HepG2 (cell line): ENCODE measurements at regions not wholly inside any gene's neighbourhood (a gene's known extent, or its start where the extent isn't known, plus 50 kb on each side); places are given as distances from the start of the nearest gene placed in this dataset.
A peak's percentile ranks its signal among the peaks of the same experiment; 100 is the strongest.

ENCODE experiments used
- AFF4 ChIP-seq: sonication (generic); formaldehyde crosslinking; IDR thresholded peaks from 2 replicates; pipeline ENCODE4 v1.4.0; 2020; ENCODE audit warnings: missing genetic modification reagents
- AKAP8 ChIP-seq: sonication (generic); formaldehyde crosslinking; IDR thresholded peaks from 2 replicates; pipeline ENCODE4 v1.5.1; 2020; ENCODE audit warnings: mild to moderate bottlenecking, missing genetic modification reagents
- ATF7 ChIP-seq, 2 experiments: fragments of 450-650 bp in 1 of 2; sonication (generic) in 1 of 2; formaldehyde crosslinking in 1 of 2; IDR thresholded peaks; 2 replicates each; pipeline versions ENCODE4 v1.4.0 to v1.6.1; 2016 to 2020; ENCODE audit warnings: antibody characterized with exemption in 1 of 2, mild to moderate bottlenecking in 1 of 2, missing genetic modification reagents in 1 of 2
- BCLAF1 ChIP-seq: fragments of 450-650 bp; IDR thresholded peaks from 2 replicates; pipeline ENCODE4 v1.6.1; 2017; ENCODE audit warnings: mild to moderate bottlenecking
- CERS6 ChIP-seq: sonication (generic); formaldehyde crosslinking; IDR thresholded peaks from 2 replicates; pipeline ENCODE4 v1.5.0; 2020; ENCODE audit warnings: missing genetic modification reagents
- E2F5 ChIP-seq: sonication (generic); formaldehyde crosslinking; conservative IDR thresholded peaks from 2 replicates; pipeline ENCODE4 v1.4.0; 2020; ENCODE audit warnings: missing genetic modification reagents
- ETV5 ChIP-seq: IDR thresholded peaks from 2 replicates; pipeline ENCODE4 v1.6.1; 2018; ENCODE audit warnings: missing biosample characterization, missing genetic modification reagents, inconsistent platforms, borderline replicate concordance
- GTF2F1 ChIP-seq: fragments of 150-350 bp; IDR thresholded peaks from 2 replicates; pipeline ENCODE4 v1.6.1; 2014; ENCODE audit warnings: low read length
- HDAC2 ChIP-seq: sonication (generic); formaldehyde crosslinking; IDR thresholded peaks from 2 replicates; pipeline ENCODE4 v1.4.0; 2020; ENCODE audit warnings: missing genetic modification reagents
- IKZF4 ChIP-seq: sonication (generic); formaldehyde crosslinking; IDR thresholded peaks from 2 replicates; pipeline ENCODE4 v1.5.1; 2020; ENCODE audit warnings: borderline replicate concordance, mild to moderate bottlenecking, low read depth, missing genetic modification reagents; ENCODE audit errors: not compliant biosample characterization
- KLF12 ChIP-seq: sonication (generic); formaldehyde crosslinking; IDR thresholded peaks from 2 replicates; pipeline ENCODE4 v1.4.0; 2020; ENCODE audit warnings: missing genetic modification reagents, borderline replicate concordance
- KLF13 ChIP-seq: sonication (generic); formaldehyde crosslinking; IDR thresholded peaks from 2 replicates; pipeline ENCODE4 v1.4.0; 2020; ENCODE audit warnings: mild to moderate bottlenecking, missing genetic modification reagents
- LCORL ChIP-seq, 2 experiments: fragments of 450-650 bp in 1 of 2; sonication (generic) in 1 of 2; formaldehyde crosslinking in 1 of 2; IDR thresholded peaks; 2 replicates each; pipeline versions ENCODE4 v1.5.0 to v1.6.1; 2017 to 2020; ENCODE audit warnings: antibody characterized with exemption in 1 of 2, missing genetic modification reagents in 1 of 2
- MAFG ChIP-seq: sonication (generic); formaldehyde crosslinking; IDR thresholded peaks from 2 replicates; pipeline ENCODE4 v1.5.1; 2020; ENCODE audit warnings: mild to moderate bottlenecking, missing genetic modification reagents
- MBD4 ChIP-seq: IDR thresholded peaks from 2 replicates; pipeline ENCODE4 v1.6.1; 2012; ENCODE audit warnings: low read length, inconsistent platforms, borderline replicate concordance
- NFE2 ChIP-seq: sonication (generic); formaldehyde crosslinking; IDR thresholded peaks from 2 replicates; pipeline ENCODE4 v1.4.0; 2020; ENCODE audit warnings: missing genetic modification reagents
- SNRNP70 ChIP-seq: fragments of 200-400 bp; formaldehyde crosslinking; IDR thresholded peaks from 2 replicates; pipeline ENCODE4 v1.6.1; 2017; ENCODE audit warnings: mild to moderate bottlenecking, low read depth, low read length, moderate library complexity
- SP140L ChIP-seq: sonication (generic); formaldehyde crosslinking; IDR thresholded peaks from 2 replicates; pipeline ENCODE4 v1.4.0; 2020; ENCODE audit warnings: missing genetic modification reagents, borderline replicate concordance
- ZBTB21 ChIP-seq: sonication (generic); formaldehyde crosslinking; IDR thresholded peaks from 2 replicates; pipeline ENCODE4 v1.4.0; 2020; ENCODE audit warnings: missing genetic modification reagents
- ZNF326 ChIP-seq: sonication (generic); formaldehyde crosslinking; IDR thresholded peaks from 2 replicates; pipeline ENCODE4 v1.4.0; 2020; ENCODE audit warnings: missing genetic modification reagents, borderline replicate concordance
- ZNF781 ChIP-seq: sonication (generic); formaldehyde crosslinking; IDR thresholded peaks from 2 replicates; pipeline ENCODE4 v1.5.1; 2020; ENCODE audit warnings: borderline replicate concordance, mild to moderate bottlenecking, missing genetic modification reagents; ENCODE audit errors: not compliant biosample characterization
- ZSCAN29 ChIP-seq: sonication (generic); formaldehyde crosslinking; conservative IDR thresholded peaks from 2 replicates; pipeline ENCODE4 v1.4.0; 2020; ENCODE audit warnings: mild to moderate bottlenecking, missing genetic modification reagents

DNA sequence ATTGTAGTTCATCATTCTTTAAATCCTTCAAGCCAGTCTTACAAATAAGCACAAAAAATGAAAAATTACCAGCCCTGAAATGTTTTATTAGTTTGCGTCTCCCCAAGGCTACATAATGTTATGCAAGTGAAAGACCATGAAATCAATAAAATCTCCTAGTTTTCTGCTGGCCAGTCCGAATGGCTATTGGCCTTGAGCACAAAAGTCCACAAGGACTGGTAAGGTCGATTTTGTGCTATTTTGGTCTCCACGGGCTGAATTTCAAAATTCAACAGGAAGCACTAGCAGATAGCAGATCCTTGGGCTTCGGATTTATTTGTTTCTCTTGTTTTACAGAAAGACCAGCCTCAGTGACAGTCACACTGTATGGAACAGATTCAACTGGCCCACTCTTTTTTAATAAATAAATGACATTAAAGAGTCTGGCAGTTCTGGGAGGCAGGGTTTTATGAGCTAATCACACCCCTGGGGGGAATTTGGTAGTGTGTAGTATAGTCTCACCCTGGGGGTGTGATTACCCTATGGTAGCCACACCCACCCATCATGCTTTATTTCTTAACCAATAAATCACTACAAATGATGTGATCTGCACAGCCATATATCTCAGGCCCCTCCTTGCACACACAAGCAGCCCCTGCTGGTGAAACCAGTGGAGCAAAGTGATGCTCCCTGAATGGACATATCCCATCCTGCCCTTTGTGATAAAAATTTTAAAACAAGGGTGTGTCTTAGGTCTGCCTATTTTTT lies 51.1 kb upstream of the TMEM33 start (continued):
- TF ChIP-seq IKZF4 (CRISPR knock-in tag) (no peak), MBD4 (no peak), SP140L (CRISPR knock-in tag) (no peak), AKAP8 (CRISPR knock-in tag) (no peak), CERS6 (CRISPR knock-in tag) (no peak), KLF13 (CRISPR knock-in tag) (no peak), LCORL (IDR thresholded peaks at IDR 0.05) (0 out of 2 replicates have a peak, but pooled peaks have one; percentile 34), LCORL (CRISPR knock-in tag; IDR thresholded peaks at IDR 0.05) (peak; percentile 60; the same call in 1 of the 2 replicates), HDAC2 (CRISPR knock-in tag) (peak; percentile 49; the same call in 1 of the 2 replicates), NFE2 (no peak), AFF4 (no peak), ATF7 (IDR thresholded peaks at IDR 0.05) (no peak), ATF7 (CRISPR knock-in tag; IDR thresholded peaks at IDR 0.05) (no peak), SNRNP70 (no peak), ZNF326 (CRISPR knock-in tag) (no peak), GTF2F1 (no peak), ETV5 (CRISPR knock-in tag) (peak; percentile 76; the same call in 1 of the 2 replicates), ZNF781 (CRISPR knock-in tag) (no peak), MAFG (CRISPR knock-in tag) (no peak), E2F5 (CRISPR knock-in tag) (no peak), KLF12 (CRISPR knock-in tag) (no peak), BCLAF1 (no peak), ZBTB21 (CRISPR knock-in tag) (no peak), ZSCAN29 (CRISPR knock-in tag) (no peak)
